CD14-positive monocyte (primary cell): ENCODE measurements at regions not wholly inside any gene's neighbourhood (a gene's known extent, or its start where the extent isn't known, plus 50 kb on each side); places are given as distances from the start of the nearest gene placed in this dataset.

ENCODE experiments used
- DNase-seq, 3 donors: peaks; one replicate each; pipeline ENCODE4 v3.0.0-alpha.2; 2011 to 2022
- H2AFZ ChIP-seq: 2 replicates; pipeline ENCODE4 v1.6.0; 2012; ENCODE audit warnings: mild to moderate bottlenecking, low read depth, low read length, inconsistent platforms; ENCODE audit not compliant: insufficient read depth, poor library complexity, severe bottlenecking
- H3K27ac ChIP-seq, 2 donors: 1 replicate in 1 of 2; 2 replicates in 1 of 2; pipeline ENCODE4 v1.5.1; 2012 to 2013; ENCODE audit warnings: low read length in 2 of 2, control low read depth in 1 of 2, inconsistent platforms in 1 of 2, low read depth in 1 of 2, mild to moderate bottlenecking in 1 of 2
- H3K27me3 ChIP-seq, 2 donors: one replicate each; pipeline versions ENCODE4 v1.6.0 to v1.6.1; 2011 to 2013; ENCODE audit warnings: low read length in 2 of 2; ENCODE audit not compliant: control insufficient read depth in 2 of 2, insufficient read depth in 2 of 2
- H3K36me3 ChIP-seq, 2 donors: replicated peaks in 1 of 2; 1 replicate in 1 of 2; 2 replicates in 1 of 2; pipeline versions ENCODE4 v1.5.1 to v1.6.1; 2012 to 2013; ENCODE audit warnings: low read length in 2 of 2, control low read depth in 1 of 2, inconsistent platforms in 1 of 2, mild to moderate bottlenecking in 1 of 2; ENCODE audit not compliant: insufficient read depth in 2 of 2, control insufficient read depth in 1 of 2
- H3K4me1 ChIP-seq, 2 donors: 1 replicate in 1 of 2; 2 replicates in 1 of 2; pipeline versions ENCODE4 v1.5.1 to v1.6.1; 2012 to 2013; ENCODE audit warnings: low read length in 2 of 2, control low read depth in 1 of 2, inconsistent platforms in 1 of 2, mild to moderate bottlenecking in 1 of 2, moderate library complexity in 1 of 2; ENCODE audit not compliant: insufficient read depth in 2 of 2, control insufficient read depth in 1 of 2
- H3K4me2 ChIP-seq: replicated peaks from 2 replicates; pipeline ENCODE3; 2012; ENCODE audit warnings: low read length, moderate library complexity, mild to moderate bottlenecking; ENCODE audit not compliant: poor library complexity, severe bottlenecking; ENCODE audit errors: extremely low read depth
- H3K4me3 ChIP-seq, 3 experiments: fragments of 200-600 bp in 1 of 3; sonication (generic) in 1 of 3; replicated peaks in 1 of 3; 1 replicate in 2 of 3; 2 replicates in 1 of 3; pipeline ENCODE4 v1.5.1; 2011 to 2013; ENCODE audit warnings: low read length in 3 of 3, mild to moderate bottlenecking in 3 of 3, control low read depth in 2 of 3, low read depth in 2 of 3, inconsistent platforms in 1 of 3, moderate library complexity in 1 of 3
- H3K79me2 ChIP-seq: 2 replicates; pipeline ENCODE4 v1.6.0; 2012; ENCODE audit warnings: mild to moderate bottlenecking, control low read depth, inconsistent platforms, low read length, moderate library complexity; ENCODE audit not compliant: insufficient read depth
- H3K9ac ChIP-seq: 2 replicates; pipeline ENCODE4 v1.6.0; 2017; ENCODE audit warnings: low read length, mild to moderate bottlenecking; ENCODE audit not compliant: insufficient read depth, poor library complexity, severe bottlenecking
- H3K9me3 ChIP-seq, 2 donors: replicated peaks in 1 of 2; 1 replicate in 1 of 2; 2 replicates in 1 of 2; pipeline versions ENCODE4 v1.5.1 to v1.6.1; 2012 to 2013; ENCODE audit warnings: low read length in 2 of 2, control low read depth in 1 of 2; ENCODE audit not compliant: control insufficient read depth in 1 of 2, insufficient read depth in 1 of 2
- H4K20me1 ChIP-seq: 2 replicates; pipeline ENCODE4 v1.6.0; 2012; ENCODE audit warnings: mild to moderate bottlenecking, low read length, control low read depth, moderate library complexity; ENCODE audit not compliant: insufficient read depth
- H3K27ac Mint-ChIP-seq, 7 donors: one replicate each; pipeline ENCODE4 v1.8.0; 2020; ENCODE audit warnings: mild to moderate bottlenecking in 7 of 7, mixed read lengths in 7 of 7, moderate library complexity in 6 of 7, inconsistent platforms in 2 of 7
- H3K27me3 Mint-ChIP-seq, 3 donors: one replicate each; pipeline ENCODE4 v1.8.0; 2021 to 2022; ENCODE audit warnings: low read depth in 3 of 3, mild to moderate bottlenecking in 3 of 3, mixed read lengths in 3 of 3, moderate library complexity in 3 of 3, inconsistent platforms in 1 of 3
- H3K36me3 Mint-ChIP-seq, 2 donors: one replicate each; pipeline ENCODE4 v1.8.0; 2020; ENCODE audit warnings: mixed read lengths in 2 of 2, inconsistent platforms in 1 of 2, mild to moderate bottlenecking in 1 of 2
- H3K4me1 Mint-ChIP-seq: one replicate; pipeline ENCODE4 v1.8.0; 2020; ENCODE audit warnings: mild to moderate bottlenecking, mixed read lengths
- H3K4me3 Mint-ChIP-seq, 2 donors: one replicate each; pipeline ENCODE4 v1.8.0; 2020; ENCODE audit warnings: mild to moderate bottlenecking in 2 of 2, mixed read lengths in 2 of 2, moderate library complexity in 1 of 2
- H3K9me3 Mint-ChIP-seq, 7 donors: one replicate each; pipeline ENCODE4 v1.8.0; 2020 to 2022; ENCODE audit warnings: mixed read lengths in 7 of 7, mild to moderate bottlenecking in 6 of 7, moderate library complexity in 6 of 7, inconsistent platforms in 2 of 7
- CTCF ChIP-seq: fragments of 200-600 bp; IDR thresholded peaks from one replicate; pipeline ENCODE4 v1.8.0; 2022; ENCODE audit warnings: antibody characterized with exemption, mild to moderate bottlenecking
- WGBS: methylation state at CpG from one replicate; pipeline ENCODE4 v1.1.5; 2013; ENCODE audit warnings: missing lambda C conversion rate; ENCODE audit not compliant: insufficient coverage; 5-methylcytosine and 5-hydroxymethylcytosine counted together
- intact Hi-C, 2 donors: fragments of 100-400 bp; cut with micrococcal nuclease; formaldehyde crosslinking; loops; one replicate each; pipeline versions ENCODE4 v1.15.0 to v1.15.1; 2023

GRCh38 chr6:14766391-14766994, 479.4 kb upstream of the JARID2 start:
- H3K9me3 Mint-ChIP-seq: no peaks in the 10 kb centered on the region
- no peaks in the 10 kb centered on the region for H3K27me3 ChIP-seq
- peak in 2 of 3 donors; percentile 37 to 52 for DNase-seq
- peaks cover 0 to 2% of the 10 kb centered on the region in 2 donors for H3K36me3 Mint-ChIP-seq
- no peaks in the 10 kb centered on the region for H4K20me1 ChIP-seq
- H3K4me3 ChIP-seq: no peak overlapping the region
- peaks cover 46% of the 10 kb centered on the region for H3K4me1 Mint-ChIP-seq
- H3K9me3 ChIP-seq: no peaks in the 10 kb centered on the region
- peak overlapping the region in 6 of 7 donors; percentile 72 to 91 (median 88) for H3K27ac Mint-ChIP-seq
- H3K36me3 ChIP-seq: no peaks in the 10 kb centered on the region
- intact Hi-C loops: no loop called here
- H3K4me3 Mint-ChIP-seq: no peak overlapping the region
- no peaks in the 10 kb centered on the region for H3K79me2 ChIP-seq
- H3K4me1 ChIP-seq: peaks cover 26 to 36% of the 10 kb centered on the region in 2 donors
- 47% methylated on average over 3 of the region's 8 CpGs for WGBS
- H3K27ac ChIP-seq: peak overlapping the region in 1 of 2 donors; percentile 70
- H3K4me2 ChIP-seq: no peak overlapping the region
- H3K27me3 Mint-ChIP-seq: peaks cover 0 to 5% (median 0%) of the 10 kb centered on the region in 3 donors
- no peak overlapping the region for H2AFZ ChIP-seq
- no peak overlapping the region for H3K9ac ChIP-seq
- no peak for TF ChIP-seq CTCF

- H4K20me1 ChIP-seq: no peaks in the 10 kb centered on the region
- Mint-ChIP-seq H3K36me3 (peaks cover 0 to 2% of the 10 kb centered on the region in 2 donors), H3K27ac (peak overlapping the region in 6 of 7 donors; percentile 20 to 88 (median 30)), H3K4me1 (peaks cover 46% of the 10 kb centered on the region), H3K27me3 (peaks cover 0 to 6% (median 0%) of the 10 kb centered on the region in 3 donors), H3K4me3 (no peak overlapping the region), H3K9me3 (peaks cover 0 to 3% (median 0%) of the 10 kb centered on the region in 7 donors)
- no peaks in the 10 kb centered on the region for H3K79me2 ChIP-seq
- H3K4me1 ChIP-seq: peaks cover 26 to 36% of the 10 kb centered on the region in 2 donors
- no peak overlapping the region for H3K9ac ChIP-seq
- H3K4me2 ChIP-seq: no peak overlapping the region
- TF ChIP-seq CTCF: no peak
- H3K27me3 ChIP-seq: no peaks in the 10 kb centered on the region
- DNase-seq: no peak
- H2AFZ ChIP-seq: peak overlapping the region; percentile 51
- H3K9me3 ChIP-seq: no peaks in the 10 kb centered on the region
- no peaks in the 10 kb centered on the region for H3K36me3 ChIP-seq
- H3K4me3 ChIP-seq: no peak overlapping the region
- no peak overlapping the region for H3K27ac ChIP-seq
- intact Hi-C loops: no loop called here
- whole genome bisulfite sequencing: no CpG with 5 or more reads among the region's 5 CpGs
These were observed 478.6 kb upstream of the JARID2 start for GRCh38 chr6:14767226-14767625.
